SK-N-SH treated with all-trans-retinoic acid at 6 μM for 48 hours (cell line): ENCODE measurements at regions not wholly inside any gene's neighbourhood (a gene's known extent, or its start where the extent isn't known, plus 50 kb on each side); places are given as distances from the start of the nearest gene placed in this dataset.

Experiments
- ATAC-seq: fragments of 200-7000 bp; cut with Tn5 transposase; 3 replicates; pipeline ENCODE4 v1.9.1; 2020; ENCODE audit warnings: mild to moderate bottlenecking, moderate library complexity
- CSDC2 ChIP-seq: fragments of 250-450 bp; sonication (Bioruptor Pico); IDR thresholded peaks from 2 replicates; pipeline ENCODE4 v1.5.0; 2020; ENCODE audit warnings: mild to moderate bottlenecking, moderate library complexity
- GLIS3 ChIP-seq: fragments of 250-450 bp; sonication (Bioruptor Pico); IDR thresholded peaks from 2 replicates; pipeline ENCODE4 v1.5.0; 2020; ENCODE audit warnings: mild to moderate bottlenecking, moderate library complexity
- ISL1 ChIP-seq: fragments of 250-450 bp; sonication (Bioruptor Pico); IDR thresholded peaks from 2 replicates; pipeline ENCODE4 v2.1.2; 2022; ENCODE audit warnings: mild to moderate bottlenecking, moderate library complexity
- OSR1 ChIP-seq: fragments of 250-450 bp; sonication (Bioruptor Pico); IDR thresholded peaks from 2 replicates; pipeline ENCODE4 v1.8.0; 2022; ENCODE audit warnings: moderate library complexity, mild to moderate bottlenecking, inconsistent platforms
- PPARA ChIP-seq: fragments of 250-450 bp; sonication (Bioruptor Pico); IDR thresholded peaks from 2 replicates; pipeline ENCODE4 v1.5.0; 2020; ENCODE audit warnings: mild to moderate bottlenecking, borderline replicate concordance
- RARB ChIP-seq: fragments of 250-450 bp; sonication (Bioruptor Pico); IDR thresholded peaks from 2 replicates; pipeline ENCODE4 v1.8.0; 2021; ENCODE audit warnings: mild to moderate bottlenecking, moderate library complexity
- SNAI2 ChIP-seq: fragments of 250-450 bp; sonication (Bioruptor Pico); IDR thresholded peaks from 2 replicates; pipeline ENCODE4 v1.5.0; 2020; ENCODE audit warnings: mild to moderate bottlenecking, moderate library complexity
- TCF4 ChIP-seq: fragments of 250-450 bp; sonication (Bioruptor Pico); IDR thresholded peaks from 2 replicates; pipeline ENCODE4 v1.8.0; 2021; ENCODE audit warnings: mild to moderate bottlenecking, moderate library complexity, borderline replicate concordance
- TOX ChIP-seq: fragments of 250-450 bp; sonication (Bioruptor Pico); IDR thresholded peaks from 2 replicates; pipeline ENCODE4 v1.8.0; 2021; ENCODE audit warnings: mild to moderate bottlenecking, moderate library complexity, borderline replicate concordance
- ZC3H10 ChIP-seq: fragments of 250-450 bp; sonication (Bioruptor Pico); IDR thresholded peaks from 2 replicates; pipeline ENCODE4 v1.5.1; 2021; ENCODE audit warnings: mild to moderate bottlenecking, moderate library complexity
- ZNF565 ChIP-seq: fragments of 450-650 bp; formaldehyde crosslinking; conservative IDR thresholded peaks from 2 replicates; pipeline ENCODE4 v1.5.0; 2020; ENCODE audit warnings: low read depth, mild to moderate bottlenecking, moderate library complexity
- ZNF70 ChIP-seq: fragments of 450-650 bp; formaldehyde crosslinking; IDR thresholded peaks from 2 replicates; pipeline ENCODE4 v1.5.0; 2020; ENCODE audit warnings: mild to moderate bottlenecking, moderate library complexity
- ZNF8 ChIP-seq: fragments of 450-650 bp; formaldehyde crosslinking; IDR thresholded peaks from 2 replicates; pipeline ENCODE4 v1.5.0; 2020; ENCODE audit warnings: mild to moderate bottlenecking, moderate library complexity
- TF ChIP-seq, protein P1 (sequence below): fragments of 250-450 bp; sonication (Bioruptor Pico); IDR thresholded peaks from 2 replicates; pipeline ENCODE4 v1.5.1; 2020; ENCODE audit warnings: low read depth, mild to moderate bottlenecking, moderate library complexity
- TF ChIP-seq, protein P2 (sequence below): fragments of 250-450 bp; sonication (Bioruptor Pico); IDR thresholded peaks from 2 replicates; pipeline ENCODE4 v1.5.1; 2021; ENCODE audit warnings: mild to moderate bottlenecking, moderate library complexity
- TF ChIP-seq, protein P3 (sequence below): fragments of 250-450 bp; sonication (Bioruptor Pico); IDR thresholded peaks from 2 replicates; pipeline ENCODE4 v1.8.0; 2021; ENCODE audit warnings: low read depth, mild to moderate bottlenecking, moderate library complexity, borderline replicate concordance
- TF ChIP-seq, protein P4 (sequence below): fragments of 250-450 bp; sonication (Bioruptor Pico); IDR thresholded peaks from 2 replicates; pipeline ENCODE4 v1.8.0; 2020; ENCODE audit warnings: mild to moderate bottlenecking, moderate library complexity, borderline replicate concordance

DNA sequence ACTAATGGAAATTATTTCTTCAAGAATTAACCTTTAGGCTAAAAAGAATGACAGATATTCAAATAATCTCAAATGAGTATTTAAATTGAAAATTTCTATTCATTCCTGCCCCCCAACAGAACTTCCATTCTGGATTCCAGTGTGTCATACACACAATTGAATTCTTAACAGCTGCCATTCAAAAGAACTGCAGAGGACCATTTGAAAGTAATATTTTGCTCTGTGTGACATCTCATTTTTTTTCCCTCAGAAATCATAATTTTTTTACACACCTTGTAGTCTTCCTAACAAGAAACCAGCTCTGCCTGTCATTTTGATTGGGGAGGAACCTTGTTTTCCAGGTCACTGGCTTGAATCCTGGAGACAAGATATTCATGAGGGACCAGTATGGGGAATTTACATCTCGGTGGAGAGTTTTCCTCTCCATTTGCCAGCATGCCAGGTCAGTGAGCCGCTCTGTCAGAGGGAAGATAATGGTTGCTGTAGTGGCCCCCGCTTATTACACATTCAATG, 358.7 kb upstream of the ITGA1 start (continued):
- TF ChIP-seq RARB (CRISPR knock-in tag) = no peak
- TF ChIP-seq OSR1 (CRISPR knock-in tag) = no peak
- TF ChIP-seq ZNF565 (CRISPR knock-in tag) = no peak
- no peak for TF ChIP-seq GLIS3
- TF ChIP-seq, protein P1, sequence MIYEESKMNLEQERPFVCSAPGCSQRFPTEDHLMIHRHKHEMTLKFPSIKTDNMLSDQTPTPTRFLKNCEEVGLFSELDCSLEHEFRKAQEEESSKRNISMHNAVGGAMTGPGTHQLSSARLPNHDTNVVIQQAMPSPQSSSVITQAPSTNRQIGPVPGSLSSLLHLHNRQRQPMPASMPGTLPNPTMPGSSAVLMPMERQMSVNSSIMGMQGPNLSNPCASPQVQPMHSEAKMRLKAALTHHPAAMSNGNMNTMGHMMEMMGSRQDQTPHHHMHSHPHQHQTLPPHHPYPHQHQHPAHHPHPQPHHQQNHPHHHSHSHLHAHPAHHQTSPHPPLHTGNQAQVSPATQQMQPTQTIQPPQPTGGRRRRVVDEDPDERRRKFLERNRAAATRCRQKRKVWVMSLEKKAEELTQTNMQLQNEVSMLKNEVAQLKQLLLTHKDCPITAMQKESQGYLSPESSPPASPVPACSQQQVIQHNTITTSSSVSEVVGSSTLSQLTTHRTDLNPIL (CRISPR knock-in tag) = no peak
- TF ChIP-seq, all 23 proteins: peak for 0

DNA sequence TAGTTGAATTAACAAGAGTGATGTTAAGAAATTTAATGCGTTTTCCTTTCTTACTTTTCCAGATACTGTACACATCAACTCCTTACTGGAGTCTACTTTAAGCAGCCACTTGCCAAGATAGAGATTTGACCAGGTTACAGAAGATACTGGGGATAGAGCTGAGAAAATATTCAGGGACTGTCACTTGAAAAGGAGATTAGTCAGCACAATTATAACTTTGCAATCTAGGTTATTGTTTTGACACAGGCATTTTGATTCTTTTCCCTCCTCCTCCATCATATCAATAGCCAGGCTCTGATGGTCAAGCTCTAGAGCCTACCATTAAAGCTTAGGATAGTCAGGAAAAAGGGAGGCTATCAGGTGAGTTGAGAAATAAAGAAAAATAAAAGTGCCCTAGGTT, 345.9 kb upstream of the ITGA1 start:
- ATAC-seq = no peak
- TF ChIP-seq ZNF8 (CRISPR knock-in tag) (no peak), ZNF565 (CRISPR knock-in tag) (no peak)

DNA sequence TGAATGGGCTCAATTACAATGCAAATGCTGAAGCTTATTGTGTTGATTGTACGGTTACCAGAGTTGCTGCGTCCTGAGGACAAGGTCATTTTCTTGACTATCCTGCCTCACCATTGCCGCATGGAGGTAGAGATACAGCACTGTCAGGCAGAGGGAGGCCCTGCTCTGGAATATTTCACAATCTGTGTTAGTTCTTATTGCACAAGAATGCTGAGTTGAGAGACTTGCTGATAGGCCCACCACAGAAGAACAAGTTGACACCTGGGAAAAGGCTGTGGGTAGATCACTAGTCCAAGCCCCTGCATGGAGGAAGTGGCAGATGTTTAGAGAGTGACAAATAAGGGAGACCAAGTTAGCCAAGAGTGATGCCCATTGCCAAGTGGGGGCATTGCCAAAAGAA, 344.5 kb upstream of the ITGA1 start:
- TF ChIP-seq OSR1 (CRISPR knock-in tag) (no peak), CSDC2 (no peak), ISL1 (CRISPR knock-in tag) (no peak), ZNF70 (no peak), ZNF565 (CRISPR knock-in tag) (no peak), GLIS3 (no peak), PPARA (CRISPR knock-in tag) (no peak), ZNF8 (CRISPR knock-in tag) (no peak)
- TF ChIP-seq, protein P2, sequence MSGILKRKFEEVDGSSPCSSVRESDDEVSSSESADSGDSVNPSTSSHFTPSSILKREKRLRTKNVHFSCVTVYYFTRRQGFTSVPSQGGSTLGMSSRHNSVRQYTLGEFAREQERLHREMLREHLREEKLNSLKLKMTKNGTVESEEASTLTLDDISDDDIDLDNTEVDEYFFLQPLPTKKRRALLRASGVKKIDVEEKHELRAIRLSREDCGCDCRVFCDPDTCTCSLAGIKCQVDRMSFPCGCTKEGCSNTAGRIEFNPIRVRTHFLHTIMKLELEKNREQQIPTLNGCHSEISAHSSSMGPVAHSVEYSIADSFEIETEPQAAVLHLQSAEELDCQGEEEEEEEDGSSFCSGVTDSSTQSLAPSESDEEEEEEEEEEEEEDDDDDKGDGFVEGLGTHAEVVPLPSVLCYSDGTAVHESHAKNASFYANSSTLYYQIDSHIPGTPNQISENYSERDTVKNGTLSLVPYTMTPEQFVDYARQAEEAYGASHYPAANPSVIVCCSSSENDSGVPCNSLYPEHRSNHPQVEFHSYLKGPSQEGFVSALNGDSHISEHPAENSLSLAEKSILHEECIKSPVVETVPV (CRISPR knock-in tag) = no peak
- TF ChIP-seq, protein P3, sequence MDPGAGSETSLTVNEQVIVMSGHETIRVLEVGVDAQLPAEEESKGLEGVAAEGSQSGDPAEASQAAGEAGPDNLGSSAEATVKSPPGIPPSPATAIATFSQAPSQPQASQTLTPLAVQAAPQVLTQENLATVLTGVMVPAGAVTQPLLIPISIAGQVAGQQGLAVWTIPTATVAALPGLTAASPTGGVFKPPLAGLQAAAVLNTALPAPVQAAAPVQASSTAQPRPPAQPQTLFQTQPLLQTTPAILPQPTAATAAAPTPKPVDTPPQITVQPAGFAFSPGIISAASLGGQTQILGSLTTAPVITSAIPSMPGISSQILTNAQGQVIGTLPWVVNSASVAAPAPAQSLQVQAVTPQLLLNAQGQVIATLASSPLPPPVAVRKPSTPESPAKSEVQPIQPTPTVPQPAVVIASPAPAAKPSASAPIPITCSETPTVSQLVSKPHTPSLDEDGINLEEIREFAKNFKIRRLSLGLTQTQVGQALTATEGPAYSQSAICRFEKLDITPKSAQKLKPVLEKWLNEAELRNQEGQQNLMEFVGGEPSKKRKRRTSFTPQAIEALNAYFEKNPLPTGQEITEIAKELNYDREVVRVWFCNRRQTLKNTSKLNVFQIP (CRISPR knock-in tag) = no peak
- TF ChIP-seq, protein P4, sequence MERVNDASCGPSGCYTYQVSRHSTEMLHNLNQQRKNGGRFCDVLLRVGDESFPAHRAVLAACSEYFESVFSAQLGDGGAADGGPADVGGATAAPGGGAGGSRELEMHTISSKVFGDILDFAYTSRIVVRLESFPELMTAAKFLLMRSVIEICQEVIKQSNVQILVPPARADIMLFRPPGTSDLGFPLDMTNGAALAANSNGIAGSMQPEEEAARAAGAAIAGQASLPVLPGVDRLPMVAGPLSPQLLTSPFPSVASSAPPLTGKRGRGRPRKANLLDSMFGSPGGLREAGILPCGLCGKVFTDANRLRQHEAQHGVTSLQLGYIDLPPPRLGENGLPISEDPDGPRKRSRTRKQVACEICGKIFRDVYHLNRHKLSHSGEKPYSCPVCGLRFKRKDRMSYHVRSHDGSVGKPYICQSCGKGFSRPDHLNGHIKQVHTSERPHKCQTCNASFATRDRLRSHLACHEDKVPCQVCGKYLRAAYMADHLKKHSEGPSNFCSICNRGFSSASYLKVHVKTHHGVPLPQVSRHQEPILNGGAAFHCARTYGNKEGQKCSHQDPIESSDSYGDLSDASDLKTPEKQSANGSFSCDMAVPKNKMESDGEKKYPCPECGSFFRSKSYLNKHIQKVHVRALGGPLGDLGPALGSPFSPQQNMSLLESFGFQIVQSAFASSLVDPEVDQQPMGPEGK (CRISPR knock-in tag) = no peak
- ATAC-seq = no peak

DNA sequence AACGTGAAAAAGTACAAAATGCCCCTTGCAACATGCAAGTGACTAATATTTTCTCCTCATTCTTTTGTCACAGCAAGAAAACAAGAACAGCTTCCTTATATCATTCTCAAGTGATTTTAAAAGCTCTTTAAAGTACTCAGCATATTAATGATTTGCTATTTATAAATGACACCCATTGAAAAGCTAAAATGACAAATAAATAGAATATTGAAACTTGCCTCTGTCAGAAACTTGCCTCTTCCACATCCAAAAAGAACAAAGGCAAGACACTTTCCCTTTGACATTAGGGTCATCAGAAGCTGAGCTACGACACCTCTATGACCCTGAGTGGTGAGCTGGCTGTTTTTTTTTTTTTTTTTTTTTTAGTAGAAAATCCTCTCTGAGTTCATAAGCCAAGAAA, 339.6 kb upstream of the ITGA1 start:
- TF ChIP-seq RARB (CRISPR knock-in tag) (no peak), TOX (CRISPR knock-in tag) (no peak), SNAI2 (CRISPR knock-in tag) (no peak), TCF4 (CRISPR knock-in tag) (no peak), CSDC2 (no peak), OSR1 (CRISPR knock-in tag) (no peak), ISL1 (CRISPR knock-in tag) (no peak), GLIS3 (no peak), ZC3H10 (no peak), ZNF70 (no peak)
- TF ChIP-seq, protein P1 (CRISPR knock-in tag) = no peak
- TF ChIP-seq, protein P2 (CRISPR knock-in tag) = no peak
- TF ChIP-seq, protein P4 (CRISPR knock-in tag) = no peak
- ATAC-seq = no peak
